KMS-11 (cell line): ENCODE measurements at regions not wholly inside any gene's neighbourhood (a gene's known extent, or its start where the extent isn't known, plus 50 kb on each side); places are given as distances from the start of the nearest gene placed in this dataset.

Experiments
- H2AFZ ChIP-seq: fragments of 200-600 bp; sonication (generic); 2 replicates; pipeline ENCODE4 v1.6.1; 2016; ENCODE audit warnings: antibody characterized with exemption, mixed run types, low read depth
- H3K27ac ChIP-seq: fragments of 200-600 bp; sonication (generic); 2 replicates; pipeline ENCODE4 v1.6.1; 2016; ENCODE audit warnings: mild to moderate bottlenecking, mixed run types
- H3K27me3 ChIP-seq: fragments of 200-600 bp; sonication (generic); 2 replicates; pipeline ENCODE4 v1.6.1; 2017; ENCODE audit warnings: mild to moderate bottlenecking, low read depth, mixed run types, moderate library complexity; ENCODE audit not compliant: insufficient read depth
- H3K36me3 ChIP-seq: fragments of 200-600 bp; sonication (generic); 2 replicates; pipeline ENCODE4 v1.6.1; 2017; ENCODE audit warnings: mild to moderate bottlenecking, mixed run types; ENCODE audit not compliant: insufficient read depth
- H3K4me1 ChIP-seq: fragments of 200-600 bp; sonication (generic); 2 replicates; pipeline ENCODE4 v1.6.1; 2016; ENCODE audit warnings: mild to moderate bottlenecking, low read depth, mixed run types; ENCODE audit not compliant: poor library complexity, severe bottlenecking
- H3K4me2 ChIP-seq: fragments of 200-600 bp; sonication (generic); 2 replicates; pipeline ENCODE4 v1.7.0; 2016; ENCODE audit warnings: mild to moderate bottlenecking, mixed run types
- H3K4me3 ChIP-seq: fragments of 200-600 bp; sonication (generic); IDR thresholded peaks from 2 replicates; pipeline ENCODE4 v1.6.1; 2017; ENCODE audit warnings: low read depth, low read length, mixed read lengths; ENCODE audit not compliant: insufficient read depth
- H3K79me2 ChIP-seq: fragments of 200-600 bp; sonication (generic); 2 replicates; pipeline ENCODE4 v1.6.1; 2016; ENCODE audit warnings: low read depth, mixed run types; ENCODE audit not compliant: insufficient read depth
- H3K9ac ChIP-seq: fragments of 200-600 bp; sonication (generic); 2 replicates; pipeline ENCODE4 v1.6.1; 2016; ENCODE audit warnings: mild to moderate bottlenecking, mixed run types
- H4K20me1 ChIP-seq: fragments of 200-600 bp; sonication (generic); 2 replicates; pipeline ENCODE4 v1.6.1; 2016; ENCODE audit warnings: mild to moderate bottlenecking, mixed run types; ENCODE audit not compliant: insufficient read depth
- TF ChIP-seq, protein P1 (sequence below): fragments of 200-600 bp; sonication (generic); conservative IDR thresholded peaks from 2 replicates; pipeline ENCODE4 v1.6.1; 2017; ENCODE audit warnings: low read depth, mild to moderate bottlenecking, antibody characterized with exemption, low read length, moderate library complexity, mixed read lengths

DNA sequence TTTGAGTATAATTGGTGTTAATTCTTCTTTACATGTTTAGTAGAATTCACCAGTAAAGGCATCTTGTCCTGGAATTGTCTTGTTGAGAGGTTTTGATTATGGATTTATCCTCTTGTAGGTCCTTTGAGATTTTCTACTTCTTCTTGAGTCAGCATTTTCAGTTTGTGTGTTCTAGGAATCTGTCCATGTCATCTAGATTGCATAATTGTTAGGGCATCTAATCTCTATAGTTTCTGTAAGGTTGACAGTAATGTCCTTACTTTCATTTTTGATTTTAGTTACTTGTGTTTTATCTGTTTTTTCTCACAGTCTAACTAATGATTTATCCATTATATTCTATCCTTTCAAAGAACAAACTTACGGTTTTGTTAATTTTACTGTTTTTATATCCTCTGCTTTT, 492.0 kb downstream of the FGF9 start:
- Histone ChIP-seq H3K79me2 (no peaks in the 10 kb centered on the region), H3K9ac (no peak overlapping the region), H3K27ac (no peak overlapping the region), H3K4me2 (0 out of 2 replicates have a peak overlapping the region, but pooled peaks have one; percentile 33), H3K27me3 (no peaks in the 10 kb centered on the region), H4K20me1 (no peaks in the 10 kb centered on the region), H3K36me3 (no peaks in the 10 kb centered on the region), H2AFZ (no peak overlapping the region), H3K4me1 (peaks cover 21% of the 10 kb centered on the region), H3K4me3 (no peak overlapping the region)
- TF ChIP-seq, protein P1, sequence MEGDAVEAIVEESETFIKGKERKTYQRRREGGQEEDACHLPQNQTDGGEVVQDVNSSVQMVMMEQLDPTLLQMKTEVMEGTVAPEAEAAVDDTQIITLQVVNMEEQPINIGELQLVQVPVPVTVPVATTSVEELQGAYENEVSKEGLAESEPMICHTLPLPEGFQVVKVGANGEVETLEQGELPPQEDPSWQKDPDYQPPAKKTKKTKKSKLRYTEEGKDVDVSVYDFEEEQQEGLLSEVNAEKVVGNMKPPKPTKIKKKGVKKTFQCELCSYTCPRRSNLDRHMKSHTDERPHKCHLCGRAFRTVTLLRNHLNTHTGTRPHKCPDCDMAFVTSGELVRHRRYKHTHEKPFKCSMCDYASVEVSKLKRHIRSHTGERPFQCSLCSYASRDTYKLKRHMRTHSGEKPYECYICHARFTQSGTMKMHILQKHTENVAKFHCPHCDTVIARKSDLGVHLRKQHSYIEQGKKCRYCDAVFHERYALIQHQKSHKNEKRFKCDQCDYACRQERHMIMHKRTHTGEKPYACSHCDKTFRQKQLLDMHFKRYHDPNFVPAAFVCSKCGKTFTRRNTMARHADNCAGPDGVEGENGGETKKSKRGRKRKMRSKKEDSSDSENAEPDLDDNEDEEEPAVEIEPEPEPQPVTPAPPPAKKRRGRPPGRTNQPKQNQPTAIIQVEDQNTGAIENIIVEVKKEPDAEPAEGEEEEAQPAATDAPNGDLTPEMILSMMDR = no peak

DNA sequence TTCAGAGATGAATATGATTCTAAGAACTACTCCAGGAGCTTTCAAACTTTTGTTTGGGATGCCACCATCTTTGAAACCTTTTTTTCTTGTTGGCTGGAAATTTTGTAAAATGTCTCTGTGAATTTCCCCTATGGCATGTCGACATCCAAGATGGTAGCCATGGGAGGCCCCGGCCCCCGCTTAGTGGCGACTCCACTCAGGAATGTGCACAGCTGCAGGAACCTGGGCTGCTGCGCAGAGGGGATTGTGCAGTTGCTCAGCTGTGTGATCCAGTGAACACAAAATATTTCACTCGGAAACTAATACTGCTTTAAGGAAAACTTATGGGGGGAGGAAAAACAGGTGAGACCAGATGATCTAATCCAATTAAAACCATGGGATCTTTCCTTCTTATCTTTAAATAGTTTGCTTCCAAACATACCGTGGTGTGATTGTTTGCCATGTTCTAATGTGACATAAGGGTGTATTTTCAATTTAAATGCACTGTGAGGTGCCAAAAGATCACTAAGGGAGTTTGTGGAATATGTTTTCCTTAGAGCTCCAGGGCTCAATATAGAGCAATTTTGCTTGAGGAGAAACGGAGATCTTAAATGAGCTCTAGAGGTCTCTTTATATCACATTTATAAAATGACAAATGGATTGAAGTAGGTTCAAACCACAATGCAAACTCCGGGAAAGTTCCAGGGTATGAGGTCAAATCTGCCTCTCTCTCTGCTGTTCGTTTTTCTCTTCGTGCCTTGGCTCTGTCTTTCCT, 497.7 kb downstream of the FGF9 start:
- no peaks in the 10 kb centered on the region for H3K4me1 ChIP-seq
- no peak overlapping the region for H3K27ac ChIP-seq
- no peaks in the 10 kb centered on the region for H3K27me3 ChIP-seq
- H3K79me2 ChIP-seq = no peaks in the 10 kb centered on the region
- H2AFZ ChIP-seq = no peak overlapping the region
- H3K9ac ChIP-seq = no peak overlapping the region
- no peaks in the 10 kb centered on the region for H3K36me3 ChIP-seq
- H3K4me3 ChIP-seq = no peak overlapping the region
- TF ChIP-seq, protein P1 = no peak
- H4K20me1 ChIP-seq = no peaks in the 10 kb centered on the region
- no peak overlapping the region for H3K4me2 ChIP-seq

DNA sequence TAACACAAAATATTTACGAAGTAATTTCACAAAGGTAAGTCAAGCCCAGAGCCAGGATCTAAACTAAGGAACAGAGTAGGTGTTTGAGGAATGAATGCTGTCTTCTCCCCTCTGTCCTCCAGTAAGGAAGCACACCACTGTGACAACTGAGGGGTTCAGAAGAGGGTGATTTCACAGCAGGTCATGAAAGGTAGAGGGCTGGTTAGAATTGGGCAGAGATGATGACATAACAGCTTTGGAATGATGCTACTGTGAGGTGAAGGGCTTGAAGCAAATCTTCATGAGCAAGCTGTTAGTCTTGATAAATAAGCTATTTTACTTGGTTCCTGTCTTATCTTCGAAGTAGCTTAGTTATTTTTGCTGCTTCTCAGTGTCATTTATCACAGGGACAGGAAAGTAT, 498.6 kb downstream of the FGF9 start:
- H3K4me2 ChIP-seq = no peak overlapping the region
- H2AFZ ChIP-seq = no peak overlapping the region
- no peak overlapping the region for H3K4me3 ChIP-seq
- no peaks in the 10 kb centered on the region for H3K27me3 ChIP-seq
- H3K9ac ChIP-seq = no peak overlapping the region
- no peak overlapping the region for H3K27ac ChIP-seq
- no peaks in the 10 kb centered on the region for H3K4me1 ChIP-seq
- no peaks in the 10 kb centered on the region for H3K79me2 ChIP-seq
- H3K36me3 ChIP-seq = no peaks in the 10 kb centered on the region
- H4K20me1 ChIP-seq = no peaks in the 10 kb centered on the region
- TF ChIP-seq, protein P1 = no peak

DNA sequence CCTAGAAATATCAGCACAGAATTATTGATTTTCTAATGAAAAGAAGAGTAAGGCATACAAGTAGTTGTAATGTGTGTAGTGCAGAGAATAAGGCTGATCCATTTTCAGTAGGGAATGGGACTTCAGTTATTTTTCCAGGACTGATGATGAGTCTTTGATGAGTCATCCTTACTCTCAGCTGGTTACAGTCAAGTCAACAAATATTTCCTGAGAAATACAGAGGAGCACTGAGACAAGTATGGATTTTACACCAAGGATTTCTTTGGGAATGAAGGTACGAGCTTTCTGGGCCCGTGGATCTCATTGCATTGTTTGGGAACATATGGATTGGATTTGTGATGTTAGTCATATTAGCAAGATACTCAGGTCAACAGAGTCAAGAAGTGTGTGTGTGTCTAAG, 502.7 kb downstream of the FGF9 start:
- no peak overlapping the region for H3K4me2 ChIP-seq
- no peak overlapping the region for H3K27ac ChIP-seq
- H3K27me3 ChIP-seq = no peaks in the 10 kb centered on the region

More for the DNA sequence above, 502.7 kb downstream of the FGF9 start:
- TF ChIP-seq, protein P1 = no peak
- Histone ChIP-seq H4K20me1 (no peaks in the 10 kb centered on the region), H2AFZ (no peak overlapping the region), H3K4me3 (no peak overlapping the region), H3K79me2 (no peaks in the 10 kb centered on the region), H3K9ac (no peak overlapping the region), H3K36me3 (no peaks in the 10 kb centered on the region), H3K4me1 (no peaks in the 10 kb centered on the region)
